Hepatocyte (in vitro differentiated cells): ENCODE measurements at regions not wholly inside any gene's neighbourhood (a gene's known extent, or its start where the extent isn't known, plus 50 kb on each side); places are given as distances from the start of the nearest gene placed in this dataset.
A peak's percentile ranks its signal among the peaks of the same experiment; 100 is the strongest.

Experiments used
- DNase-seq: peaks from one replicate; pipeline ENCODE4 v3.0.0-alpha.2; 2016; ENCODE audit warnings: low spot score
- H2AFZ ChIP-seq: fragments of 200-600 bp; sonication (generic); 2 replicates; pipeline ENCODE4 v1.6.0; 2016; ENCODE audit warnings: antibody characterized with exemption, mild to moderate bottlenecking
- H3K27ac ChIP-seq: fragments of 200-600 bp; sonication (generic); 2 replicates; pipeline ENCODE4 v1.5.1; 2016; ENCODE audit warnings: mild to moderate bottlenecking
- H3K27me3 ChIP-seq: fragments of 200-600 bp; sonication (generic); 2 replicates; pipeline ENCODE4 v1.6.1; 2016
- H3K36me3 ChIP-seq: fragments of 200-600 bp; sonication (generic); replicated peaks from 2 replicates; pipeline ENCODE4 v1.5.1; 2016; ENCODE audit warnings: low read depth; ENCODE audit not compliant: insufficient read depth
- H3K4me1 ChIP-seq: fragments of 200-600 bp; sonication (generic); 2 replicates; pipeline ENCODE4 v1.5.1; 2016; ENCODE audit warnings: mild to moderate bottlenecking, moderate library complexity; ENCODE audit not compliant: insufficient read depth
- H3K4me2 ChIP-seq: fragments of 200-600 bp; sonication (generic); 2 replicates; pipeline ENCODE4 v1.6.0; 2016
- H3K4me3 ChIP-seq: fragments of 200-600 bp; sonication (generic); 2 replicates; pipeline ENCODE4 v1.5.1; 2016; ENCODE audit warnings: mild to moderate bottlenecking
- H3K79me2 ChIP-seq: fragments of 200-600 bp; sonication (generic); 2 replicates; pipeline ENCODE4 v1.6.0; 2017; ENCODE audit warnings: mild to moderate bottlenecking
- H3K9me2 ChIP-seq: fragments of 200-600 bp; sonication (generic); replicated peaks from 2 replicates; pipeline ENCODE4 v1.6.0; 2017; ENCODE audit warnings: mild to moderate bottlenecking; ENCODE audit not compliant: insufficient read depth
- H3K9me3 ChIP-seq: fragments of 200-600 bp; sonication (generic); 2 replicates; pipeline ENCODE4 v1.5.1; 2016; ENCODE audit warnings: low read depth, mild to moderate bottlenecking
- H4K20me1 ChIP-seq: fragments of 200-600 bp; sonication (generic); 2 replicates; pipeline ENCODE4 v1.6.0; 2016; ENCODE audit warnings: mild to moderate bottlenecking; ENCODE audit not compliant: insufficient read depth, poor library complexity, severe bottlenecking
- EZH2 ChIP-seq: fragments of 200-600 bp; sonication (generic); IDR thresholded peaks from 2 replicates; pipeline ENCODE4 v1.6.1; 2016; ENCODE audit warnings: antibody characterized with exemption, mild to moderate bottlenecking, borderline replicate concordance
- EZH2phosphoT487 ChIP-seq: fragments of 200-600 bp; sonication (generic); IDR thresholded peaks from one replicate; pipeline ENCODE4 v1.6.1; 2018; ENCODE audit warnings: antibody characterized with exemption, mild to moderate bottlenecking, low read depth, moderate library complexity; ENCODE audit not compliant: unreplicated experiment, severe bottlenecking
- WGBS: methylation state at CpG from one replicate; pipeline ENCODE4 v1.1.6; 2016; ENCODE audit warnings: low lambda C conversion rate; ENCODE audit errors: missing lambda C conversion rate; 5-methylcytosine and 5-hydroxymethylcytosine counted together
- TF ChIP-seq, protein P1 (sequence below): fragments of 200-600 bp; sonication (generic); IDR thresholded peaks from 2 replicates; pipeline ENCODE4 v1.5.1; 2016; ENCODE audit warnings: antibody characterized with exemption, mild to moderate bottlenecking; ENCODE audit not compliant: poor library complexity

DNA sequence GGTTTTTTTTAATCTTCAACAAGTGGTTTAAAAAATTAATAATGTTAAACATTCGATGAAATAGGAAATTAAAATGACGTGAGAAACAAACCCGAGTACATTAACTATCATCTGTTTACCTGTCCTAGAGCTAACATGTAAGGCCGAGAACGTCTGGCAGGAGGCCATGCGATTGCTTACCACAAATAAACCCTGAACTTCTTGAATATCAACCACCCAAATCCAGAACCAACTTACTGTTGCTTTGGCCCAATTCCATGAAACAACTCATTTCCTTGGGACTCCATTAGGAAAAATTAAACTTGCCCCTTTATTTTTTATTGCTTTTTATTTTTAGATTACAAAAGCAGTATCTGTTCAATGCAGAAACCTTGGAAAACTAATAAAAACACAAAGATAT lies 228.9 kb upstream of the IRS2 start:
- Histone ChIP-seq H3K9me2 (no peaks in the 10 kb centered on the region), H3K79me2 (no peaks in the 10 kb centered on the region), H3K27me3 (no peaks in the 10 kb centered on the region), H2AFZ (no peak overlapping the region), H3K4me3 (no peak overlapping the region), H4K20me1 (no peaks in the 10 kb centered on the region), H3K4me2 (no peak overlapping the region), H3K9me3 (no peaks in the 10 kb centered on the region), H3K27ac (no peak overlapping the region), H3K36me3 (no peaks in the 10 kb centered on the region), H3K4me1 (peaks cover 40% of the 10 kb centered on the region)
- whole genome bisulfite sequencing, result 62% methylated on average over 6 of the region's 6 CpGs
- no peak for DNase-seq
- TF ChIP-seq EZH2 (no peak), EZH2phosphoT487 (no peak)
- TF ChIP-seq, protein P1, sequence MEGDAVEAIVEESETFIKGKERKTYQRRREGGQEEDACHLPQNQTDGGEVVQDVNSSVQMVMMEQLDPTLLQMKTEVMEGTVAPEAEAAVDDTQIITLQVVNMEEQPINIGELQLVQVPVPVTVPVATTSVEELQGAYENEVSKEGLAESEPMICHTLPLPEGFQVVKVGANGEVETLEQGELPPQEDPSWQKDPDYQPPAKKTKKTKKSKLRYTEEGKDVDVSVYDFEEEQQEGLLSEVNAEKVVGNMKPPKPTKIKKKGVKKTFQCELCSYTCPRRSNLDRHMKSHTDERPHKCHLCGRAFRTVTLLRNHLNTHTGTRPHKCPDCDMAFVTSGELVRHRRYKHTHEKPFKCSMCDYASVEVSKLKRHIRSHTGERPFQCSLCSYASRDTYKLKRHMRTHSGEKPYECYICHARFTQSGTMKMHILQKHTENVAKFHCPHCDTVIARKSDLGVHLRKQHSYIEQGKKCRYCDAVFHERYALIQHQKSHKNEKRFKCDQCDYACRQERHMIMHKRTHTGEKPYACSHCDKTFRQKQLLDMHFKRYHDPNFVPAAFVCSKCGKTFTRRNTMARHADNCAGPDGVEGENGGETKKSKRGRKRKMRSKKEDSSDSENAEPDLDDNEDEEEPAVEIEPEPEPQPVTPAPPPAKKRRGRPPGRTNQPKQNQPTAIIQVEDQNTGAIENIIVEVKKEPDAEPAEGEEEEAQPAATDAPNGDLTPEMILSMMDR, result no peak

DNA sequence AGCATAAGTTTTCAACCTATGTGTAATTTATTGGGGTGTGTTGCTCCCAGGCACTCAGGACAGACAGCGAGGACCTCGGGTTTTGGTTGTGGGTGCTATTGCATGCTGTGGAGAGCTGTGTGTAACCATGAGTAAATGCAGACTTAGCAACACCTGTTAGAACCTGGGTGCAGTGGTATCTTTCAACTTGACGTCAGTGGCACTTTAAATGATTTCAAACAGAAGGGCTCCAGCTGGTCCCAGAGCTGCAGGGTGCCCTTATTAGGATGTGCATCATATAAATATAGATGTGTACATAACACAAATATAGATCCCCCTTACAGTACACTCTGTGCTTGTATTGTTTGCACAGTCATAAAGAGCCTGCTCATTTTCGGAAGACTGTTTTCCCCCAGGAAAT lies 228.3 kb upstream of the IRS2 start:
- WGBS, result 75% methylated on average over 4 of the region's 4 CpGs
- Histone ChIP-seq H3K9me2 (no peaks in the 10 kb centered on the region), H3K9me3 (no peaks in the 10 kb centered on the region), H3K4me3 (no peak overlapping the region), H3K27me3 (no peaks in the 10 kb centered on the region), H3K27ac (no peak overlapping the region), H3K4me1 (peaks cover 40% of the 10 kb centered on the region), H4K20me1 (no peaks in the 10 kb centered on the region), H3K36me3 (no peaks in the 10 kb centered on the region), H3K79me2 (no peaks in the 10 kb centered on the region), H3K4me2 (no peak overlapping the region), H2AFZ (no peak overlapping the region)
- DNase-seq, result no peak
- TF ChIP-seq EZH2, result no peak
- TF ChIP-seq EZH2phosphoT487, result no peak
- TF ChIP-seq, protein P1, result no peak

DNA sequence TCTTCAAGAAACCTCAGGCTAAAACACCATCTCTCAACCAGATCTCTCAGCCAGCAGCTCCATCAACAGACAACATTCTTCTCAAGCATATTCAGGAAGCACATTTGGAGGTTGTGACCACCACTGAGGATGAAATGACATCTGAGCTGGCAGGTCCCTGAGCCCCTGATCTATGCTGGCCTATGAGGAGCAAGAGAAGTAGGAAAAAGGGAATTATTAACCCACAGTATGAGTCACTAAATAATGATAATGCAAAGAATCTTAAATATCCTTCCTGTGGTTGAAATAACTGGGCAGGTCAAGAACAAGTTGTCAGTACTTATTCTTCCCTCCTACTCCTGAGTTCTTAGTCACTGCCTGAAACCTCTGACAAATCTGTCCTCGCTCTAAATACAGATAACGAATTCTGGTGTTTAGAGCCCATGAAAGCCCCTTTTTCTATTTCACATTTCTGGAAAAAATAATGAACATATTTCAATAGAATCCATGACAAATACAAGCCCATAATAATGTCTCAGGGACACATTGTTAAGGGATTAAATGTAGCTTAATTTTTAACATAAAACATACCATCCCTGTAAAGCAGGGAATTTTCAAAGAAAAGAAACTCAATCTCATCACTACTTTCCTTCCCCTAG lies 225.8 kb upstream of the IRS2 start:
- DNase-seq, result peak; percentile 31
- H4K20me1 ChIP-seq, result no peaks in the 10 kb centered on the region
- TF ChIP-seq, protein P1, result no peak
- TF ChIP-seq EZH2phosphoT487 (no peak), EZH2 (no peak)
- no peak overlapping the region for H3K4me3 ChIP-seq
- H3K36me3 ChIP-seq, result no peaks in the 10 kb centered on the region
- H3K27me3 ChIP-seq, result no peaks in the 10 kb centered on the region
- WGBS, result 42% methylated on average over 2 of the region's 2 CpGs
- H2AFZ ChIP-seq, result no peak overlapping the region
- no peaks in the 10 kb centered on the region for H3K9me3 ChIP-seq
- no peaks in the 10 kb centered on the region for H3K9me2 ChIP-seq
- peaks cover 32% of the 10 kb centered on the region for H3K4me1 ChIP-seq
- H3K27ac ChIP-seq, result peak overlapping the region; percentile 79
- H3K79me2 ChIP-seq, result no peaks in the 10 kb centered on the region
- H3K4me2 ChIP-seq, result peak overlapping the region; percentile 23
